IMR-90 (cell line): ENCODE measurements at regions not wholly inside any gene's neighbourhood (a gene's known extent, or its start where the extent isn't known, plus 50 kb on each side); places are given as distances from the start of the nearest gene placed in this dataset.

Source experiments
- ATAC-seq: fragments of 200-7000 bp; cut with Tn5 transposase; 2 replicates; pipeline ENCODE4 v1.9.1; 2020; ENCODE audit warnings: low read depth, mild to moderate bottlenecking, moderate library complexity
- BruUV-seq: library from RNA; stranded (reverse); fragments of 400-500 nt; replicated peaks from 2 replicates; lab custom pipeline; 2021; lab: Mats Ljungman, UMichigan
- CTCF ChIA-PET: fragments of 300-600 bp; formaldehyde crosslinking; extraction: SDS; loops from one replicate; lab custom pipeline; 2021; ENCODE audit warnings: antibody characterized with exemption; lab: Yijun Ruan, JAX
- POLR2A ChIA-PET: fragments of 300-600 bp; sonication (Branson Sonifier 250); formaldehyde crosslinking; loops from one replicate; lab custom pipeline; 2022; ENCODE audit warnings: antibody characterized with exemption; ENCODE audit not compliant: unreplicated experiment; lab: Charles Lee
- DNase-seq: peaks from one replicate; pipeline ENCODE4 v3.0.0; 2013
- H2AFZ ChIP-seq: replicated peaks from 2 replicates; pipeline ENCODE3; 2013; ENCODE audit warnings: low read length, mild to moderate bottlenecking; ENCODE audit not compliant: poor library complexity
- H2AK5ac ChIP-seq: 2 replicates; pipeline ENCODE4 v1.6.1; 2013; ENCODE audit warnings: low read depth, low read length, inconsistent platforms
- H2AK9ac ChIP-seq: replicated peaks from 2 replicates; pipeline ENCODE3; 2013; ENCODE audit warnings: mild to moderate bottlenecking, low read depth, low read length, moderate library complexity; ENCODE audit not compliant: poor library complexity
- H2BK120ac ChIP-seq: 2 replicates; pipeline ENCODE4 v1.6.1; 2013; ENCODE audit warnings: low read depth, low read length, inconsistent platforms
- H2BK15ac ChIP-seq: 3 replicates; pipeline ENCODE4 v1.6.1; 2013; ENCODE audit warnings: low read depth, low read length, inconsistent platforms
- H2BK20ac ChIP-seq: 2 replicates; pipeline ENCODE4 v1.6.1; 2013; ENCODE audit warnings: low read depth, mild to moderate bottlenecking, inconsistent platforms, low read length, moderate library complexity
- H2BK5ac ChIP-seq: 2 replicates; pipeline ENCODE4 v1.6.1; 2013; ENCODE audit warnings: mild to moderate bottlenecking, low read depth, low read length, inconsistent platforms; ENCODE audit not compliant: poor library complexity, severe bottlenecking
- H3K14ac ChIP-seq: replicated peaks from 2 replicates; pipeline ENCODE4 v1.6.1; 2013; ENCODE audit warnings: low read depth, low read length, inconsistent platforms
- H3K18ac ChIP-seq: 2 replicates; pipeline ENCODE4 v1.6.1; 2013; ENCODE audit warnings: low read depth, low read length, control low read depth
- H3K23ac ChIP-seq: 2 replicates; pipeline ENCODE4 v1.6.1; 2013; ENCODE audit warnings: low read depth, low read length, inconsistent platforms
- H3K27ac ChIP-seq: 2 replicates; pipeline ENCODE4 v1.5.1; 2013; ENCODE audit warnings: mild to moderate bottlenecking, control low read depth, low read length; ENCODE audit not compliant: insufficient read depth
- H3K27me3 ChIP-seq: 2 replicates; pipeline ENCODE4 v1.6.1; 2013; ENCODE audit warnings: low read length; ENCODE audit not compliant: control insufficient read depth, insufficient read depth
- H3K36me3 ChIP-seq: 2 replicates; pipeline ENCODE4 v1.6.1; 2013; ENCODE audit warnings: low read length, mixed read lengths; ENCODE audit not compliant: control insufficient read depth, insufficient read depth
- H3K4ac ChIP-seq: 2 replicates; pipeline ENCODE4 v1.6.1; 2013; ENCODE audit warnings: low read depth, low read length, inconsistent platforms
- H3K4me1 ChIP-seq: 2 replicates; pipeline ENCODE4 v1.6.1; 2013; ENCODE audit warnings: low read length, mixed read lengths; ENCODE audit not compliant: control insufficient read depth, insufficient read depth
- H3K4me2 ChIP-seq: 2 replicates; pipeline ENCODE4 v1.6.1; 2013; ENCODE audit warnings: low read depth, mild to moderate bottlenecking, control low read depth, low read length, moderate library complexity
- H3K4me3 ChIP-seq: 2 replicates; pipeline ENCODE4 v1.5.1; 2013; ENCODE audit warnings: low read depth, mild to moderate bottlenecking, control low read depth, low read length, moderate library complexity; ENCODE audit not compliant: insufficient read depth
- H3K56ac ChIP-seq: 2 replicates; pipeline ENCODE4 v1.6.1; 2013; ENCODE audit warnings: low read length, inconsistent platforms; ENCODE audit not compliant: insufficient read depth; ENCODE audit errors: extremely low read depth
- H3K79me1 ChIP-seq, 2 experiments: 2 replicates each; pipeline ENCODE4 v1.6.1; 2013; ENCODE audit warnings: low read length in 2 of 2, inconsistent platforms in 1 of 2, low read depth in 1 of 2
- H3K9ac ChIP-seq: 2 replicates; pipeline ENCODE4 v1.6.1; 2013; ENCODE audit warnings: low read depth, low read length, control low read depth
- H3K9me1 ChIP-seq: 2 replicates; pipeline ENCODE4 v1.6.1; 2013; ENCODE audit warnings: low read length, inconsistent platforms; ENCODE audit not compliant: insufficient read depth
- H3K9me3 ChIP-seq: 2 replicates; pipeline ENCODE4 v1.6.1; 2013; ENCODE audit warnings: low read length; ENCODE audit not compliant: control insufficient read depth, insufficient read depth
- H4K20me1 ChIP-seq: 2 replicates; pipeline ENCODE4 v1.6.1; 2013; ENCODE audit warnings: low read length, inconsistent platforms; ENCODE audit not compliant: insufficient read depth
- H4K5ac ChIP-seq: 2 replicates; pipeline ENCODE4 v1.6.1; 2013; ENCODE audit warnings: mild to moderate bottlenecking, low read depth, low read length, control low read depth
- H4K8ac ChIP-seq, 2 experiments: 2 replicates each; pipeline ENCODE4 v1.6.1; 2013; ENCODE audit warnings: low read depth in 2 of 2, low read length in 2 of 2, control low read depth in 1 of 2, inconsistent platforms in 1 of 2
- H4K91ac ChIP-seq: 2 replicates; pipeline ENCODE4 v1.6.1; 2013; ENCODE audit warnings: low read depth, low read length, inconsistent platforms; ENCODE audit not compliant: insufficient read depth
- BHLHE40 ChIP-seq: fragments of 150-350 bp; IDR thresholded peaks from 2 replicates; pipeline ENCODE4 v1.6.1; 2016; ENCODE audit warnings: mild to moderate bottlenecking, low read depth, low read length
- CEBPB ChIP-seq: IDR thresholded peaks from 2 replicates; pipeline ENCODE4 v1.6.1; 2012; ENCODE audit warnings: low read depth, low read length, improper control_type of control experiment
- CHD1 ChIP-seq: IDR thresholded peaks from 2 replicates; pipeline ENCODE4 v1.6.1; 2012; ENCODE audit warnings: low read depth, low read length, improper control_type of control experiment
- CTCF ChIP-seq: conservative IDR thresholded peaks from 2 replicates; pipeline ENCODE4 v1.5.1; 2012; ENCODE audit warnings: mild to moderate bottlenecking, low read depth, low read length, improper control_type of control experiment
- ELK1 ChIP-seq: fragments of 150-350 bp; IDR thresholded peaks from 2 replicates; pipeline ENCODE4 v1.6.1; 2016; ENCODE audit warnings: low read depth, mild to moderate bottlenecking, low read length, moderate library complexity, borderline replicate concordance
- FOS ChIP-seq: fragments of 150-350 bp; IDR thresholded peaks from 2 replicates; pipeline ENCODE4 v1.6.1; 2016; ENCODE audit warnings: low read depth, low read length
- MAFK ChIP-seq: IDR thresholded peaks from 2 replicates; pipeline ENCODE4 v1.6.1; 2012; ENCODE audit warnings: low read depth, low read length, improper control_type of control experiment
- MAZ ChIP-seq: IDR thresholded peaks from 2 replicates; pipeline ENCODE4 v1.6.1; 2012; ENCODE audit warnings: low read depth, mild to moderate bottlenecking, low read length, improper control_type of control experiment, moderate library complexity, borderline replicate concordance
- MXI1 ChIP-seq: IDR thresholded peaks from 2 replicates; pipeline ENCODE4 v1.6.1; 2012; ENCODE audit warnings: low read depth, mild to moderate bottlenecking, low read length, moderate library complexity, borderline replicate concordance
- NFE2L2 ChIP-seq: fragments of 150-350 bp; IDR thresholded peaks from 2 replicates; pipeline ENCODE4 v1.6.1; 2016; ENCODE audit warnings: low read depth, mild to moderate bottlenecking, low read length
- POLR2A ChIP-seq: IDR thresholded peaks from 2 replicates; pipeline ENCODE4 v1.6.1; 2012; ENCODE audit warnings: mild to moderate bottlenecking, low read depth, low read length
- RAD21 ChIP-seq: IDR thresholded peaks from 2 replicates; pipeline ENCODE4 v1.6.1; 2012; ENCODE audit warnings: low read length, improper control_type of control experiment
- RCOR1 ChIP-seq: IDR thresholded peaks from 2 replicates; pipeline ENCODE4 v1.6.1; 2012; ENCODE audit warnings: mild to moderate bottlenecking, low read length, improper control_type of control experiment; ENCODE audit not compliant: insufficient replicate concordance
- RFX5 ChIP-seq: IDR thresholded peaks from 2 replicates; pipeline ENCODE4 v1.8.0; 2012; ENCODE audit warnings: low read depth, mild to moderate bottlenecking, low read length, moderate library complexity
- SMC3 ChIP-seq: fragments of 150-350 bp; IDR thresholded peaks from 2 replicates; pipeline ENCODE4 v1.6.1; 2016; ENCODE audit warnings: low read depth, mild to moderate bottlenecking, antibody characterized with exemption, low read length, moderate library complexity
- dilution Hi-C: fragments of 300-500 bp; cut with HindIII; formaldehyde crosslinking; loops from one replicate; pipeline ENCODE4 v1.14.3; 2018; ENCODE audit warnings: low sequenced_read_pairs; ENCODE audit not compliant: unreplicated experiment
- in situ Hi-C: fragments of 300-500 bp; cut with MboI; formaldehyde crosslinking; loops from 3 replicates; pipeline ENCODE4 v1.14.3; 2019; ENCODE audit warnings: low sequenced_read_pairs, inconsistent platforms, mixed read lengths
- intact Hi-C: fragments of 100-400 bp; cut with micrococcal nuclease; formaldehyde crosslinking; loops from 2 replicates; pipeline ENCODE4 v1.10.0; 2022
- TF ChIP-seq, protein P1 (sequence below): fragments of 150-350 bp; IDR thresholded peaks from 2 replicates; pipeline ENCODE4 v1.6.1; 2017; ENCODE audit warnings: mild to moderate bottlenecking, antibody characterized with exemption, low read length, low read depth

DNA sequence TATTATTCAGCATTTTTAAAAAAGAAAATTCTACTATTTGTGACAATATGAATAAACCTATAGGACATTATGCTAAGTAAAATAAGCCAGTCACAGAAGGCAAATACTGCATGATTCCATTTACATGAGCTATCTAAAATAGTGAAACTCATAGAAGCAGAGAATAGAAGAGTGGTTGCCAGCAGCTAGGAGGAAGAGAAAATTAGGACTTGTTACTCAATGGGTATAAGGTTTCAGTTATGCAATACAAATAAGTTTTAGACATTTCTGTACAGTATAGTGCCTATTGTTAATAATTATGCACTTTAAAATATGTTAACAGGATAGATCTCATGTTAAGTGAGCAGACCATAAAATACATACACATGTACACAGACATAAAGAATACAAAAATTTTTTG lies 73.8 kb upstream of the SPINK5 start:
- Histone ChIP-seq H2AK5ac (no peak overlapping the region), H2BK15ac (no peak overlapping the region), H2BK120ac (no peak overlapping the region), H4K20me1 (no peaks in the 10 kb centered on the region), H3K27me3 (no peaks in the 10 kb centered on the region), H2BK5ac (no peak overlapping the region), H3K14ac (no peak overlapping the region), H3K56ac (no peak overlapping the region), H4K8ac (no peak overlapping the region), H4K5ac (no peak overlapping the region), H2AFZ (no peak overlapping the region), H2BK20ac (no peak overlapping the region), H2AK9ac (no peak overlapping the region), H3K4me3 (no peak overlapping the region), H3K18ac (no peak overlapping the region), H3K4ac (no peak overlapping the region), H3K27ac (no peak overlapping the region), H3K23ac (no peak overlapping the region), H3K9ac (no peak overlapping the region), H4K91ac (no peak overlapping the region), H3K4me1 (no peaks in the 10 kb centered on the region), H3K9me1 (no peaks in the 10 kb centered on the region), H3K9me3 (no peaks in the 10 kb centered on the region), H3K4me2 (no peak overlapping the region), H3K79me1 (no peaks in the 10 kb centered on the region), H3K36me3 (no peaks in the 10 kb centered on the region)
- dilution Hi-C loops, result no loop called here
- CTCF ChIA-PET, result no interaction called here
- DNase-seq (no peak), ATAC-seq (no peak)
- in situ Hi-C loops, result no loop called here
- intact Hi-C loops, result no loop called here
- POLR2A ChIA-PET, result no interaction called here
- no peak for TF ChIP-seq RAD21
- TF ChIP-seq FOS, result no peak
- no peak for TF ChIP-seq SMC3
- TF ChIP-seq CEBPB, result no peak
- TF ChIP-seq MXI1, result no peak
- TF ChIP-seq RFX5, result no peak
- no peak for TF ChIP-seq CHD1
- no peak for TF ChIP-seq NFE2L2
- no peak for TF ChIP-seq BHLHE40
- no peak for TF ChIP-seq POLR2A
- TF ChIP-seq ELK1, result no peak
- no peak for TF ChIP-seq MAFK
- no peak for TF ChIP-seq CTCF
- TF ChIP-seq RCOR1, result no peak
- no peak for TF ChIP-seq MAZ
- TF ChIP-seq, protein P1, sequence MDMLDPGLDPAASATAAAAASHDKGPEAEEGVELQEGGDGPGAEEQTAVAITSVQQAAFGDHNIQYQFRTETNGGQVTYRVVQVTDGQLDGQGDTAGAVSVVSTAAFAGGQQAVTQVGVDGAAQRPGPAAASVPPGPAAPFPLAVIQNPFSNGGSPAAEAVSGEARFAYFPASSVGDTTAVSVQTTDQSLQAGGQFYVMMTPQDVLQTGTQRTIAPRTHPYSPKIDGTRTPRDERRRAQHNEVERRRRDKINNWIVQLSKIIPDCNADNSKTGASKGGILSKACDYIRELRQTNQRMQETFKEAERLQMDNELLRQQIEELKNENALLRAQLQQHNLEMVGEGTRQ, result no peak
- BruUV-seq, result no TSS peak
